Liver (tissue), 8 donors: ENCODE measurements at regions not wholly inside any gene's neighbourhood (a gene's known extent, or its start where the extent isn't known, plus 50 kb on each side); places are given as distances from the start of the nearest gene placed in this dataset.

Experiments
- DNase-seq: peaks from one replicate; pipeline ENCODE4 v3.0.0-alpha.2; 2017; ENCODE audit warnings: low spot score
- H3K27ac ChIP-seq, 2 donors: one replicate each; pipeline ENCODE4 v1.7.0; 2013; ENCODE audit warnings: inconsistent platforms in 2 of 2, low read length in 2 of 2, control low read depth in 1 of 2, low read depth in 1 of 2, mild to moderate bottlenecking in 1 of 2
- H3K27me3 ChIP-seq, 4 donors: one replicate each; pipeline versions ENCODE4 v1.6.1 to v1.7.0; 2013; ENCODE audit warnings: low read length in 3 of 4, inconsistent platforms in 1 of 4, mild to moderate bottlenecking in 1 of 4, moderate library complexity in 1 of 4; ENCODE audit not compliant: control insufficient read depth in 4 of 4, insufficient read depth in 4 of 4
- H3K36me3 ChIP-seq, 4 donors: one replicate each; pipeline versions ENCODE4 v1.6.1 to v1.7.0; 2013; ENCODE audit warnings: low read length in 3 of 4, mild to moderate bottlenecking in 3 of 4, low read depth in 1 of 4, moderate library complexity in 1 of 4; ENCODE audit not compliant: control insufficient read depth in 4 of 4, insufficient read depth in 3 of 4
- H3K4me1 ChIP-seq, 4 donors: one replicate each; pipeline versions ENCODE4 v1.6.1 to v1.7.0; 2013; ENCODE audit warnings: low read length in 3 of 4, mild to moderate bottlenecking in 3 of 4, moderate library complexity in 1 of 4; ENCODE audit not compliant: control insufficient read depth in 4 of 4, insufficient read depth in 4 of 4
- H3K4me3 ChIP-seq, 3 donors: one replicate each; pipeline versions ENCODE4 v1.6.1 to v1.7.0; 2013; ENCODE audit warnings: low read length in 3 of 3, control low read depth in 1 of 3, low read depth in 1 of 3, mild to moderate bottlenecking in 1 of 3
- H3K9ac ChIP-seq, 2 donors: one replicate each; pipeline ENCODE4 v1.7.0; 2013; ENCODE audit warnings: low read length in 2 of 2, mild to moderate bottlenecking in 2 of 2, moderate library complexity in 2 of 2, control low read depth in 1 of 2, low read depth in 1 of 2
- H3K9me3 ChIP-seq, 4 donors: one replicate each; pipeline versions ENCODE4 v1.6.1 to v1.7.0; 2013; ENCODE audit warnings: low read length in 3 of 4; ENCODE audit not compliant: control insufficient read depth in 4 of 4
- EGR1 ChIP-seq, 2 donors: IDR thresholded peaks; 2 replicates each; pipeline ENCODE4 v1.6.1; 2016 to 2018; ENCODE audit warnings: antibody characterized with exemption in 2 of 2, low read depth in 2 of 2
- FOXA1 ChIP-seq: IDR thresholded peaks from 2 replicates; pipeline ENCODE4 v1.6.1; 2016; ENCODE audit warnings: antibody characterized with exemption
- FOXA2 ChIP-seq: IDR thresholded peaks from 2 replicates; pipeline ENCODE4 v1.6.1; 2016; ENCODE audit warnings: antibody characterized with exemption
- GABPA ChIP-seq, 2 donors: IDR thresholded peaks in 1 of 2; conservative IDR thresholded peaks in 1 of 2; 2 replicates each; pipeline ENCODE4 v1.6.1; 2016; ENCODE audit warnings: antibody characterized with exemption in 2 of 2, mild to moderate bottlenecking in 1 of 2, moderate library complexity in 1 of 2
- HNF4A ChIP-seq, 2 donors: conservative IDR thresholded peaks; 2 replicates each; pipeline ENCODE4 v1.6.1; 2016; ENCODE audit warnings: antibody characterized with exemption in 2 of 2, mild to moderate bottlenecking in 2 of 2
- HNF4G ChIP-seq: IDR thresholded peaks from 2 replicates; pipeline ENCODE4 v1.6.1; 2016; ENCODE audit warnings: antibody characterized with exemption
- JUND ChIP-seq, 2 donors: IDR thresholded peaks; 2 replicates each; pipeline ENCODE4 v1.6.1; 2016; ENCODE audit warnings: antibody characterized with exemption in 2 of 2
- NR2F2 ChIP-seq: IDR thresholded peaks from 2 replicates; pipeline ENCODE4 v1.6.1; 2016; ENCODE audit warnings: antibody characterized with exemption
- RAD21 ChIP-seq, 2 donors: IDR thresholded peaks; 2 replicates each; pipeline ENCODE4 v1.6.1; 2016; ENCODE audit warnings: antibody characterized with exemption in 2 of 2, mild to moderate bottlenecking in 2 of 2
- RXRA ChIP-seq, 2 donors: IDR thresholded peaks; 2 replicates each; pipeline ENCODE4 v1.6.1; 2017 to 2018; ENCODE audit warnings: antibody characterized with exemption in 2 of 2, mild to moderate bottlenecking in 1 of 2
- SP1 ChIP-seq: IDR thresholded peaks from 2 replicates; pipeline ENCODE4 v1.6.1; 2018; ENCODE audit warnings: antibody characterized with exemption, mild to moderate bottlenecking
- TAF1 ChIP-seq: conservative IDR thresholded peaks from 2 replicates; pipeline ENCODE4 v1.6.1; 2016; ENCODE audit warnings: antibody characterized with exemption, mild to moderate bottlenecking
- YY1 ChIP-seq: IDR thresholded peaks from 2 replicates; pipeline ENCODE4 v1.6.1; 2016; ENCODE audit warnings: antibody characterized with exemption, mild to moderate bottlenecking
- WGBS: extraction: QIAGEN DNeasy Blood & Tissue Kit; methylation state at CpG from one replicate; pipeline ENCODE4 v1.1.7; 2013; 5-methylcytosine and 5-hydroxymethylcytosine counted together
- TF ChIP-seq, protein P1 (sequence below): IDR thresholded peaks from 2 replicates; pipeline ENCODE4 v1.6.1; 2016; ENCODE audit warnings: antibody characterized with exemption, mild to moderate bottlenecking
- TF ChIP-seq, protein P2 (sequence below): IDR thresholded peaks from 2 replicates; pipeline ENCODE4 v1.6.1; 2016; ENCODE audit warnings: antibody characterized with exemption
- TF ChIP-seq, protein P3 (sequence below): IDR thresholded peaks from 2 replicates; pipeline ENCODE4 v1.6.1; 2016; ENCODE audit warnings: antibody characterized with exemption
- TF ChIP-seq, protein P4 (sequence below): IDR thresholded peaks from 2 replicates; pipeline ENCODE4 v1.6.1; 2016; ENCODE audit warnings: antibody characterized with exemption
- TF ChIP-seq, protein P5 (sequence below): fragments of 150-350 bp; IDR thresholded peaks from 2 replicates; pipeline ENCODE4 v1.5.1; 2017; ENCODE audit warnings: improper control_type of control experiment, low read depth, low read length; ENCODE audit not compliant: missing input control
- donor health status: healthy.
- donor health status: healthy.
- donor health status: healthy.
- donor health status: healthy.
- donor health status: healthy.

DNA sequence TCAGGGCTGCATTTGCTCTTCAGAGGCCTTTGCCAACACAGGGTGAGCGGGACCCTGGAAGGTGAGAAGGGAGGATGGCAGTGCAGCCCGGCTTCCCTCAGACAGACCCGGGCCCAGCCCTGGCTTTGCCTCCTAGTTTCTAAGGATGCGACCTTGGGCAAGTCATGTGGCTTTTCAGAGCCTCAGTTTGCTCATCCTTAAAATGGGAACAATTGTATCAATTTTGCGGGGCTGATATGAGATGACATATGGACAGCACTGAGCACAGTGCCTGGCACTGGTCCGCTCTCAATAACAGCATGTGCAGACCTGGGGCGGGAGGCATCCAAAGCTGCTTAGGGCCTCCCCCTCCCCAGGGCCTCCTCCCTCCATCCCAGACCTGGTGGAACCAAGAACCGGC, 74.7 kb upstream of the THY1 start:
- WGBS, result 82% methylated on average over 8 of the region's 8 CpGs

DNA sequence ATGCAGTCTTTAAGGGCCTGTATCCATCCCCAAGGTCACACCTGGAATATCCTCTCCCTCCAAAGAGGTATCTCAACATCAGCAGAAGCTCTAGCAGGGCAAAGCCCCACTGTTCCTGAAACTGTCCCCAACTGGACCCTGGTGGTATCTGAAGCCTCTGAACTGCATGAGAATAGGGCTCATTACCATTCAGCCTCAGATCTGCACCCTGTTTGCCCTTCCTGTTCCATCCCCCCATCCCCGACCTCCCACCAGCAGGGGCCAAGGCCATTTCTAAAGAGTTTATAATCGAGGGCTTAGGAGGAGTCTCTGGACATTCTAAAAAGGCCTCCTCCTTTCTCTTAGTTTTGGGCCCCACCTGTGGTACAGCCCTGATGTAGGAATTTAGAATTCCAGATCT, 74.0 kb upstream of the THY1 start:
- no peak overlapping the region for H3K27ac ChIP-seq
- peaks cover 0 to 2% (median 0%) of the 10 kb centered on the region in 4 donors for H3K27me3 ChIP-seq
- TF ChIP-seq RAD21 (IDR thresholded peaks at IDR 0.05) (no peak), EGR1 (IDR thresholded peaks at IDR 0.05; ENCODE audit: low read depth in 2 of 2) (no peak), NR2F2 (no peak), SP1 (no peak), HNF4G (no peak), HNF4A (conservative IDR thresholded peaks at IDR 0.05) (no peak), FOXA2 (no peak), TAF1 (no peak), FOXA1 (no peak), JUND (IDR thresholded peaks at IDR 0.05) (no peak), GABPA (IDR thresholded peaks at IDR 0.05 in 1 of 2, conservative IDR thresholded peaks at IDR 0.05 in 1 of 2) (no peak), YY1 (no peak)
- TF ChIP-seq, protein P1, sequence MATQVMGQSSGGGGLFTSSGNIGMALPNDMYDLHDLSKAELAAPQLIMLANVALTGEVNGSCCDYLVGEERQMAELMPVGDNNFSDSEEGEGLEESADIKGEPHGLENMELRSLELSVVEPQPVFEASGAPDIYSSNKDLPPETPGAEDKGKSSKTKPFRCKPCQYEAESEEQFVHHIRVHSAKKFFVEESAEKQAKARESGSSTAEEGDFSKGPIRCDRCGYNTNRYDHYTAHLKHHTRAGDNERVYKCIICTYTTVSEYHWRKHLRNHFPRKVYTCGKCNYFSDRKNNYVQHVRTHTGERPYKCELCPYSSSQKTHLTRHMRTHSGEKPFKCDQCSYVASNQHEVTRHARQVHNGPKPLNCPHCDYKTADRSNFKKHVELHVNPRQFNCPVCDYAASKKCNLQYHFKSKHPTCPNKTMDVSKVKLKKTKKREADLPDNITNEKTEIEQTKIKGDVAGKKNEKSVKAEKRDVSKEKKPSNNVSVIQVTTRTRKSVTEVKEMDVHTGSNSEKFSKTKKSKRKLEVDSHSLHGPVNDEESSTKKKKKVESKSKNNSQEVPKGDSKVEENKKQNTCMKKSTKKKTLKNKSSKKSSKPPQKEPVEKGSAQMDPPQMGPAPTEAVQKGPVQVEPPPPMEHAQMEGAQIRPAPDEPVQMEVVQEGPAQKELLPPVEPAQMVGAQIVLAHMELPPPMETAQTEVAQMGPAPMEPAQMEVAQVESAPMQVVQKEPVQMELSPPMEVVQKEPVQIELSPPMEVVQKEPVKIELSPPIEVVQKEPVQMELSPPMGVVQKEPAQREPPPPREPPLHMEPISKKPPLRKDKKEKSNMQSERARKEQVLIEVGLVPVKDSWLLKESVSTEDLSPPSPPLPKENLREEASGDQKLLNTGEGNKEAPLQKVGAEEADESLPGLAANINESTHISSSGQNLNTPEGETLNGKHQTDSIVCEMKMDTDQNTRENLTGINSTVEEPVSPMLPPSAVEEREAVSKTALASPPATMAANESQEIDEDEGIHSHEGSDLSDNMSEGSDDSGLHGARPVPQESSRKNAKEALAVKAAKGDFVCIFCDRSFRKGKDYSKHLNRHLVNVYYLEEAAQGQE, result no peak
- TF ChIP-seq, protein P2, sequence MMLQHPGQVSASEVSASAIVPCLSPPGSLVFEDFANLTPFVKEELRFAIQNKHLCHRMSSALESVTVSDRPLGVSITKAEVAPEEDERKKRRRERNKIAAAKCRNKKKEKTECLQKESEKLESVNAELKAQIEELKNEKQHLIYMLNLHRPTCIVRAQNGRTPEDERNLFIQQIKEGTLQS, result no peak
- TF ChIP-seq, protein P3, sequence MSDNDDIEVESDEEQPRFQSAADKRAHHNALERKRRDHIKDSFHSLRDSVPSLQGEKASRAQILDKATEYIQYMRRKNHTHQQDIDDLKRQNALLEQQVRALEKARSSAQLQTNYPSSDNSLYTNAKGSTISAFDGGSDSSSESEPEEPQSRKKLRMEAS, result no peak
- TF ChIP-seq, protein P4, sequence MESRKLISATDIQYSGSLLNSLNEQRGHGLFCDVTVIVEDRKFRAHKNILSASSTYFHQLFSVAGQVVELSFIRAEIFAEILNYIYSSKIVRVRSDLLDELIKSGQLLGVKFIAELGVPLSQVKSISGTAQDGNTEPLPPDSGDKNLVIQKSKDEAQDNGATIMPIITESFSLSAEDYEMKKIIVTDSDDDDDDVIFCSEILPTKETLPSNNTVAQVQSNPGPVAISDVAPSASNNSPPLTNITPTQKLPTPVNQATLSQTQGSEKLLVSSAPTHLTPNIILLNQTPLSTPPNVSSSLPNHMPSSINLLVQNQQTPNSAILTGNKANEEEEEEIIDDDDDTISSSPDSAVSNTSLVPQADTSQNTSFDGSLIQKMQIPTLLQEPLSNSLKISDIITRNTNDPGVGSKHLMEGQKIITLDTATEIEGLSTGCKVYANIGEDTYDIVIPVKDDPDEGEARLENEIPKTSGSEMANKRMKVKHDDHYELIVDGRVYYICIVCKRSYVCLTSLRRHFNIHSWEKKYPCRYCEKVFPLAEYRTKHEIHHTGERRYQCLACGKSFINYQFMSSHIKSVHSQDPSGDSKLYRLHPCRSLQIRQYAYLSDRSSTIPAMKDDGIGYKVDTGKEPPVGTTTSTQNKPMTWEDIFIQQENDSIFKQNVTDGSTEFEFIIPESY, result no peak
- TF ChIP-seq, protein P5, sequence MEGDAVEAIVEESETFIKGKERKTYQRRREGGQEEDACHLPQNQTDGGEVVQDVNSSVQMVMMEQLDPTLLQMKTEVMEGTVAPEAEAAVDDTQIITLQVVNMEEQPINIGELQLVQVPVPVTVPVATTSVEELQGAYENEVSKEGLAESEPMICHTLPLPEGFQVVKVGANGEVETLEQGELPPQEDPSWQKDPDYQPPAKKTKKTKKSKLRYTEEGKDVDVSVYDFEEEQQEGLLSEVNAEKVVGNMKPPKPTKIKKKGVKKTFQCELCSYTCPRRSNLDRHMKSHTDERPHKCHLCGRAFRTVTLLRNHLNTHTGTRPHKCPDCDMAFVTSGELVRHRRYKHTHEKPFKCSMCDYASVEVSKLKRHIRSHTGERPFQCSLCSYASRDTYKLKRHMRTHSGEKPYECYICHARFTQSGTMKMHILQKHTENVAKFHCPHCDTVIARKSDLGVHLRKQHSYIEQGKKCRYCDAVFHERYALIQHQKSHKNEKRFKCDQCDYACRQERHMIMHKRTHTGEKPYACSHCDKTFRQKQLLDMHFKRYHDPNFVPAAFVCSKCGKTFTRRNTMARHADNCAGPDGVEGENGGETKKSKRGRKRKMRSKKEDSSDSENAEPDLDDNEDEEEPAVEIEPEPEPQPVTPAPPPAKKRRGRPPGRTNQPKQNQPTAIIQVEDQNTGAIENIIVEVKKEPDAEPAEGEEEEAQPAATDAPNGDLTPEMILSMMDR, result no peak
- 48% methylated on average over 2 of the region's 2 CpGs for WGBS
- no peak overlapping the region for H3K9ac ChIP-seq
- no peaks in the 10 kb centered on the region for H3K4me1 ChIP-seq
- DNase-seq, result no peak
- no peaks in the 10 kb centered on the region for H3K36me3 ChIP-seq
- no peaks in the 10 kb centered on the region for H3K9me3 ChIP-seq
- H3K4me3 ChIP-seq, result no peak overlapping the region

More for the DNA sequence above, 74.7 kb upstream of the THY1 start:
- Histone ChIP-seq H3K36me3 (no peaks in the 10 kb centered on the region), H3K4me1 (no peaks in the 10 kb centered on the region), H3K27ac (no peak overlapping the region), H3K4me3 (no peak overlapping the region), H3K27me3 (peaks cover 0 to 2% (median 0%) of the 10 kb centered on the region in 4 donors), H3K9ac (no peak overlapping the region), H3K9me3 (no peaks in the 10 kb centered on the region)
- TF ChIP-seq FOXA1, result no peak
- TF ChIP-seq RXRA (IDR thresholded peaks at IDR 0.05), result no peak
- no peak for TF ChIP-seq JUND (IDR thresholded peaks at IDR 0.05)
- no peak for TF ChIP-seq NR2F2
- TF ChIP-seq GABPA (IDR thresholded peaks at IDR 0.05 in 1 of 2, conservative IDR thresholded peaks at IDR 0.05 in 1 of 2), result no peak
- TF ChIP-seq, protein P2, result no peak
- DNase-seq, result no peak
